ENCODE measurements at regions not wholly inside any gene's neighbourhood (a gene's known extent, or its start where the extent isn't known, plus 50 kb on each side); places are given as distances from the start of the nearest gene placed in this dataset.

GRCh38 chr4:92111493-92111892, 192.3 kb upstream of the GRID2 start:
- TF ChIP-seq CTCF (conservative IDR thresholded peaks at IDR 0.05 in 1 of 2, IDR thresholded peaks at IDR 0.05 in 1 of 2; ENCODE audit: low read depth in 1 of 2, low read length in 2 of 2) = no peak
- no peak for TF ChIP-seq EZH2 (IDR thresholded peaks at IDR 0.05; ENCODE audit: low read length, missing control alignments)
